PC-3 (cell line): ENCODE measurements at regions not wholly inside any gene's neighbourhood (a gene's known extent, or its start where the extent isn't known, plus 50 kb on each side); places are given as distances from the start of the nearest gene placed in this dataset.

Source experiments
- EZH2 ChIP-seq: fragments of 300-600 bp; sonication (generic); IDR thresholded peaks from one replicate; pipeline ENCODE4 v1.6.1; 2017; ENCODE audit warnings: antibody characterized with exemption, mild to moderate bottlenecking, low read length; ENCODE audit not compliant: unreplicated experiment
- TF ChIP-seq, protein P1 (sequence below): fragments of 300-600 bp; sonication (generic); conservative IDR thresholded peaks from 2 replicates; pipeline ENCODE4 v1.5.1; 2017; ENCODE audit warnings: antibody characterized with exemption, low read depth, mild to moderate bottlenecking, low read length

DNA sequence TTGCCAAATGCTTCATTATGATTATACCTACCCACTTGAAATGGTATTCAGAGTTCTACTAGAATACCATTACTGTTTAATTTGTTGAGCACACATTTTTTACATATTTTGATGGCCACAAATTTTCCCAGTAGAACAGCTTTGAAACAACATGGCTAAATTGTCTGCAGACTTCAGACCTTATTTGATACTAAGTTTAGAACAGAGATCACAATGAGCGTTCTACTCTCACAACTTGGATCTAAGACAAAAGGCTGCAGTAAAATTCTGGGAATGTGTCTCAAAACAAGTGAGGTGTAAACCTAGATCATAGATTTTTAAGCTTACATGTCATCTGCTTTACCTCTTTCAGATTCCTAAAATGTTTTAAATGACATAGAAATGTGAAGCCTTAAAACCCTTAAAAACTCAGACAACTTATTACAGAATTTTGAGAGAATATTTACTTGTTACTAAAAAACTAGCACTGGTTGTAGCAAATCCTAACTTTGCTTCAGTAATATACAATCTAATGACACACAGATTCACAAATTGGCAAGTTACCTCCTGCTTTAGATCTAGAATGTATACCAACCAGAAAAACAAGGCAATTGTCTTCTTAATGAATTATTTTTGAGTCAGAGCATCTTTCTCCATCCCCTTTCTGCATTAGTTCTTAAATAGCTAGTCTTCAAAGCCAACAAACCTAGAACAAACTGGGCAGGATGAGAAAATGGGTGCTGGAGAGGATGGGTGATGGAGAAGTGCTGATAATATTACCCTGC lies 243.3 kb downstream of the SLC7A11 start:
- TF ChIP-seq, protein P1, sequence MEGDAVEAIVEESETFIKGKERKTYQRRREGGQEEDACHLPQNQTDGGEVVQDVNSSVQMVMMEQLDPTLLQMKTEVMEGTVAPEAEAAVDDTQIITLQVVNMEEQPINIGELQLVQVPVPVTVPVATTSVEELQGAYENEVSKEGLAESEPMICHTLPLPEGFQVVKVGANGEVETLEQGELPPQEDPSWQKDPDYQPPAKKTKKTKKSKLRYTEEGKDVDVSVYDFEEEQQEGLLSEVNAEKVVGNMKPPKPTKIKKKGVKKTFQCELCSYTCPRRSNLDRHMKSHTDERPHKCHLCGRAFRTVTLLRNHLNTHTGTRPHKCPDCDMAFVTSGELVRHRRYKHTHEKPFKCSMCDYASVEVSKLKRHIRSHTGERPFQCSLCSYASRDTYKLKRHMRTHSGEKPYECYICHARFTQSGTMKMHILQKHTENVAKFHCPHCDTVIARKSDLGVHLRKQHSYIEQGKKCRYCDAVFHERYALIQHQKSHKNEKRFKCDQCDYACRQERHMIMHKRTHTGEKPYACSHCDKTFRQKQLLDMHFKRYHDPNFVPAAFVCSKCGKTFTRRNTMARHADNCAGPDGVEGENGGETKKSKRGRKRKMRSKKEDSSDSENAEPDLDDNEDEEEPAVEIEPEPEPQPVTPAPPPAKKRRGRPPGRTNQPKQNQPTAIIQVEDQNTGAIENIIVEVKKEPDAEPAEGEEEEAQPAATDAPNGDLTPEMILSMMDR: no peak
- no peak for TF ChIP-seq EZH2
